SK-N-SH (cell line): ENCODE measurements at regions not wholly inside any gene's neighbourhood (a gene's known extent, or its start where the extent isn't known, plus 50 kb on each side); places are given as distances from the start of the nearest gene placed in this dataset.

Experiments
- CTCF ChIA-PET: fragments of 300-600, 350-600 bp; formaldehyde crosslinking; extraction: SDS; loops from one replicate; lab custom pipeline; 2021; lab: Yijun Ruan, JAX
- POLR2A ChIA-PET: fragments of 350-600 bp; sonication (Branson Sonifier 250); formaldehyde crosslinking; extraction: SDS; loops from one replicate; lab custom pipeline; 2020; ENCODE audit warnings: antibody characterized with exemption, inconsistent platforms; lab: Yijun Ruan, JAX
- DNase-seq: peaks from one replicate; pipeline ENCODE4 v3.0.0; 2012
- H2AFZ ChIP-seq: fragments of 200-600 bp; sonication (generic); 2 replicates; pipeline ENCODE4 v1.8.1; 2016; ENCODE audit warnings: antibody characterized with exemption, mild to moderate bottlenecking, low read depth
- H3F3A ChIP-seq: fragments of 200-600 bp; sonication (generic); replicated peaks from 2 replicates; pipeline ENCODE3; 2016; ENCODE audit warnings: antibody characterized with exemption, mild to moderate bottlenecking; ENCODE audit not compliant: insufficient read depth
- H3K27ac ChIP-seq, 2 experiments: fragments of 200-500 bp in 1 of 2; fragments of 200-600 bp in 1 of 2; sonication (Bioruptor generic) in 1 of 2; sonication (generic), shearing (Covaris generic) in 1 of 2; 2 replicates each; pipeline versions ENCODE4 v1.5.1 to v1.6.1; 2014 to 2016; ENCODE audit warnings: low read depth in 2 of 2, inconsistent platforms in 1 of 2, low read length in 1 of 2, mild to moderate bottlenecking in 1 of 2, mixed read lengths in 1 of 2
- H3K27me3 ChIP-seq: fragments of 200-600 bp; sonication (generic), shearing (Covaris generic); 2 replicates; pipeline ENCODE4 v1.6.1; 2016; ENCODE audit warnings: mixed run types; ENCODE audit not compliant: insufficient read depth
- H3K36me3 ChIP-seq, 2 experiments: fragments of 200-500 bp in 1 of 2; fragments of 200-600 bp in 1 of 2; sonication (Bioruptor generic) in 1 of 2; sonication (generic) in 1 of 2; replicated peaks in 1 of 2; 2 replicates each; pipeline versions ENCODE3 to v1.5.1; 2014 to 2016; ENCODE audit warnings: low read length in 1 of 2, mild to moderate bottlenecking in 1 of 2; ENCODE audit not compliant: insufficient read depth in 2 of 2, control insufficient read depth in 1 of 2
- H3K4me1 ChIP-seq, 2 experiments: fragments of 200-500 bp in 1 of 2; fragments of 200-600 bp in 1 of 2; sonication (Bioruptor generic) in 1 of 2; sonication (generic), shearing (Covaris generic) in 1 of 2; 2 replicates each; pipeline versions ENCODE4 v1.5.1 to v1.6.1; 2014 to 2016; ENCODE audit warnings: low read depth in 1 of 2, low read length in 1 of 2, mixed run types in 1 of 2; ENCODE audit not compliant: insufficient read depth in 2 of 2, control insufficient read depth in 1 of 2
- H3K4me2 ChIP-seq: fragments of 200-600 bp; sonication (generic), shearing (Covaris generic); 2 replicates; pipeline ENCODE4 v1.6.1; 2017; ENCODE audit warnings: mixed run types
- H3K4me3 ChIP-seq, 2 experiments: fragments of 200-500 bp in 1 of 2; fragments of 200-600 bp in 1 of 2; sonication (Bioruptor generic) in 1 of 2; sonication (generic), shearing (Covaris generic) in 1 of 2; 2 replicates each; pipeline versions ENCODE4 v1.5.1 to v1.8.1; 2014 to 2016; ENCODE audit warnings: low read depth in 2 of 2, inconsistent platforms in 1 of 2, low read length in 1 of 2, mild to moderate bottlenecking in 1 of 2, mixed read lengths in 1 of 2, moderate library complexity in 1 of 2
- H3K79me2 ChIP-seq: fragments of 200-600 bp; sonication (generic); 2 replicates; pipeline ENCODE4 v1.8.1; 2017; ENCODE audit warnings: mild to moderate bottlenecking; ENCODE audit not compliant: insufficient read depth
- H3K9ac ChIP-seq: fragments of 200-600 bp; sonication (generic); 2 replicates; pipeline ENCODE4 v1.6.1; 2017; ENCODE audit warnings: mixed run types
- H3K9me2 ChIP-seq: fragments of 200-600 bp; sonication (generic); 2 replicates; pipeline ENCODE4 v1.6.1; 2017; ENCODE audit warnings: mixed run types
- H3K9me3 ChIP-seq: fragments of 200-600 bp; sonication (generic); 2 replicates; pipeline ENCODE4 v1.6.1; 2017; ENCODE audit warnings: mixed run types, mild to moderate bottlenecking, moderate library complexity
- H4K20me1 ChIP-seq: fragments of 200-600 bp; sonication (generic); 2 replicates; pipeline ENCODE4 v1.6.1; 2017; ENCODE audit warnings: mild to moderate bottlenecking, mixed run types; ENCODE audit not compliant: insufficient read depth
- CHD2 ChIP-seq: fragments of 150-350 bp; IDR thresholded peaks from 2 replicates; pipeline ENCODE4 v1.6.1; 2018; ENCODE audit warnings: low read length; ENCODE audit not compliant: partially characterized antibody
- ELF1 ChIP-seq: IDR thresholded peaks from 2 replicates; pipeline ENCODE4 v1.4.0; 2012
- EP300 ChIP-seq, 2 experiments: IDR thresholded peaks; 2 replicates each; pipeline versions ENCODE4 v1.4.0 to v1.6.1; 2012; ENCODE audit warnings: borderline replicate concordance in 1 of 2, low read depth in 1 of 2, low read length in 1 of 2
- FOSL2 ChIP-seq: IDR thresholded peaks from 2 replicates; pipeline ENCODE4 v1.4.0; 2012; ENCODE audit warnings: low read depth, mild to moderate bottlenecking, moderate library complexity, borderline replicate concordance
- GABPA ChIP-seq: IDR thresholded peaks from 2 replicates; pipeline ENCODE4 v1.4.0; 2012; ENCODE audit warnings: low read depth, mild to moderate bottlenecking
- JUND ChIP-seq: IDR thresholded peaks from 2 replicates; pipeline ENCODE4 v1.4.0; 2012
- MEF2A ChIP-seq: IDR thresholded peaks from 2 replicates; pipeline ENCODE4 v1.4.0; 2012; ENCODE audit warnings: low read depth, borderline replicate concordance
- MXI1 ChIP-seq: IDR thresholded peaks from 2 replicates; pipeline ENCODE4 v1.6.1; 2012; ENCODE audit warnings: mild to moderate bottlenecking, low read depth, low read length, improper control_type of control experiment
- RAD21 ChIP-seq: IDR thresholded peaks from 2 replicates; pipeline ENCODE4 v1.6.1; 2012; ENCODE audit warnings: mild to moderate bottlenecking, low read length
- SIN3A ChIP-seq: IDR thresholded peaks from 2 replicates; pipeline ENCODE4 v1.6.1; 2012; ENCODE audit warnings: low read depth, mild to moderate bottlenecking, low read length, moderate library complexity, borderline replicate concordance
- TCF12 ChIP-seq: IDR thresholded peaks from 2 replicates; pipeline ENCODE4 v1.4.0; 2012
- WGBS: methylation state at CpG from one replicate; pipeline ENCODE4 v1.1.6; 2017; ENCODE audit warnings: low lambda C conversion rate; 5-methylcytosine and 5-hydroxymethylcytosine counted together
- TF ChIP-seq, protein P1 (sequence below): IDR thresholded peaks from 2 replicates; pipeline ENCODE4 v1.4.0; 2012; ENCODE audit warnings: low read depth, borderline replicate concordance
- TF ChIP-seq, protein P2 (sequence below): fragments of 200-600 bp; sonication (generic); IDR thresholded peaks from 2 replicates; pipeline ENCODE4 v1.6.1; 2017; ENCODE audit warnings: antibody characterized with exemption, mild to moderate bottlenecking, moderate library complexity
- TF ChIP-seq, protein P3 (sequence below): fragments of 150-350 bp; IDR thresholded peaks from 2 replicates; pipeline ENCODE4 v1.6.1; 2017; ENCODE audit warnings: antibody characterized with exemption, low read length, low read depth, borderline replicate concordance

DNA sequence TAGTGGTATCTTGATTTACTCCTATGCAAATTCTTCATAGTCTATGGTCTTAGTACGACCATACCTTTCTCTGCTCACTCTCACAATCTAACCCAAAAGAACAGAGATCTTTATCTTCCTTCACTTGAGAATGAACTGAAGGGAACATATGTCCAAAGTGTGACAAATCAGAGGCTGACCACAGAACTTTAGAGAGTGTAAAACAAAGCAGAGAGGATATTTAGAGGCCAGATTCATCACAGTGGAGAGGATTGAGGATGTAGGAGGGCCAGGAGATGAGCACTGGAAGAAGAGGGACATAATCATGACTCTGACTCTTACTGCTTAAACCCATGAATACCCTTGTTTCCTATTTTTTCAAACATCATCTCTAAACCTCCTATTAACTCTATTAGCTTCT lies 935.3 kb upstream of the PHF14 start (continued):
- TF ChIP-seq, protein P1, sequence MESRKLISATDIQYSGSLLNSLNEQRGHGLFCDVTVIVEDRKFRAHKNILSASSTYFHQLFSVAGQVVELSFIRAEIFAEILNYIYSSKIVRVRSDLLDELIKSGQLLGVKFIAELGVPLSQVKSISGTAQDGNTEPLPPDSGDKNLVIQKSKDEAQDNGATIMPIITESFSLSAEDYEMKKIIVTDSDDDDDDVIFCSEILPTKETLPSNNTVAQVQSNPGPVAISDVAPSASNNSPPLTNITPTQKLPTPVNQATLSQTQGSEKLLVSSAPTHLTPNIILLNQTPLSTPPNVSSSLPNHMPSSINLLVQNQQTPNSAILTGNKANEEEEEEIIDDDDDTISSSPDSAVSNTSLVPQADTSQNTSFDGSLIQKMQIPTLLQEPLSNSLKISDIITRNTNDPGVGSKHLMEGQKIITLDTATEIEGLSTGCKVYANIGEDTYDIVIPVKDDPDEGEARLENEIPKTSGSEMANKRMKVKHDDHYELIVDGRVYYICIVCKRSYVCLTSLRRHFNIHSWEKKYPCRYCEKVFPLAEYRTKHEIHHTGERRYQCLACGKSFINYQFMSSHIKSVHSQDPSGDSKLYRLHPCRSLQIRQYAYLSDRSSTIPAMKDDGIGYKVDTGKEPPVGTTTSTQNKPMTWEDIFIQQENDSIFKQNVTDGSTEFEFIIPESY = no peak
- TF ChIP-seq, protein P2, sequence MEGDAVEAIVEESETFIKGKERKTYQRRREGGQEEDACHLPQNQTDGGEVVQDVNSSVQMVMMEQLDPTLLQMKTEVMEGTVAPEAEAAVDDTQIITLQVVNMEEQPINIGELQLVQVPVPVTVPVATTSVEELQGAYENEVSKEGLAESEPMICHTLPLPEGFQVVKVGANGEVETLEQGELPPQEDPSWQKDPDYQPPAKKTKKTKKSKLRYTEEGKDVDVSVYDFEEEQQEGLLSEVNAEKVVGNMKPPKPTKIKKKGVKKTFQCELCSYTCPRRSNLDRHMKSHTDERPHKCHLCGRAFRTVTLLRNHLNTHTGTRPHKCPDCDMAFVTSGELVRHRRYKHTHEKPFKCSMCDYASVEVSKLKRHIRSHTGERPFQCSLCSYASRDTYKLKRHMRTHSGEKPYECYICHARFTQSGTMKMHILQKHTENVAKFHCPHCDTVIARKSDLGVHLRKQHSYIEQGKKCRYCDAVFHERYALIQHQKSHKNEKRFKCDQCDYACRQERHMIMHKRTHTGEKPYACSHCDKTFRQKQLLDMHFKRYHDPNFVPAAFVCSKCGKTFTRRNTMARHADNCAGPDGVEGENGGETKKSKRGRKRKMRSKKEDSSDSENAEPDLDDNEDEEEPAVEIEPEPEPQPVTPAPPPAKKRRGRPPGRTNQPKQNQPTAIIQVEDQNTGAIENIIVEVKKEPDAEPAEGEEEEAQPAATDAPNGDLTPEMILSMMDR = no peak
- TF ChIP-seq GABPA (no peak), JUND (no peak), RAD21 (no peak)

DNA sequence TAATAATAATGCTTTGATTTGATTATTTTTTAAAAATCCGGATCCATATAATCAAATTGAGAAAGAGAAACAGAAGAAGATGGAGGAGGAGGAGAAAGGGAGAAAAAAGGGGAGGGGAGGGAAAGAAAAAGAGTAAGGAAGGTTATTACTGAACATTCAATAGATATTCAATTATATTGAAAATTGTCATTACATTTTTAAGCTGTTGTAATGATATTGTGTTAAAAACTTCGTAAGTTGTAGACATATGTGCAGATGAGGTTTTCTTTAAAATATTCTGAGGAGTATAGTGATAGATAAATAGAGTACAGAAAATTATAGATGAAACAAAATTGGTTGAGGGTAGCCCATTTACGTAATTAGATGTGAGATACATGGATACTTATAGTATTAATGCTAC lies 933.0 kb upstream of the PHF14 start:
- no peaks in the 10 kb centered on the region for H3K27me3 ChIP-seq
- 15% methylated on average over 3 of the region's 3 CpGs for WGBS
- H3K9ac ChIP-seq = no peak overlapping the region
- ChIA-PET POLR2A (no interaction called here), CTCF (no interaction called here)
- no peaks in the 10 kb centered on the region; the same call in 1 of the 2 replicates for H3K9me2 ChIP-seq
- no peaks in the 10 kb centered on the region for H4K20me1 ChIP-seq
- H3K27ac ChIP-seq = no peak overlapping the region
- no peak overlapping the region for H2AFZ ChIP-seq
- H3K4me2 ChIP-seq = no peak overlapping the region
- no peak for DNase-seq
- peaks cover 0 to 5% of the 10 kb centered on the region in 2 experiments; a peak in 1 of 4 replicates for H3K4me1 ChIP-seq
- no peaks in the 10 kb centered on the region for H3K36me3 ChIP-seq
- H3F3A ChIP-seq = no peaks in the 10 kb centered on the region
- no peaks in the 10 kb centered on the region; the same call in 1 of the 2 replicates for H3K9me3 ChIP-seq
- TF ChIP-seq FOSL2 = no peak
- TF ChIP-seq ELF1 = no peak
- TF ChIP-seq JUND = no peak
- TF ChIP-seq MXI1 = no peak
- TF ChIP-seq, protein P3, sequence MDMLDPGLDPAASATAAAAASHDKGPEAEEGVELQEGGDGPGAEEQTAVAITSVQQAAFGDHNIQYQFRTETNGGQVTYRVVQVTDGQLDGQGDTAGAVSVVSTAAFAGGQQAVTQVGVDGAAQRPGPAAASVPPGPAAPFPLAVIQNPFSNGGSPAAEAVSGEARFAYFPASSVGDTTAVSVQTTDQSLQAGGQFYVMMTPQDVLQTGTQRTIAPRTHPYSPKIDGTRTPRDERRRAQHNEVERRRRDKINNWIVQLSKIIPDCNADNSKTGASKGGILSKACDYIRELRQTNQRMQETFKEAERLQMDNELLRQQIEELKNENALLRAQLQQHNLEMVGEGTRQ = no peak
- no peak for TF ChIP-seq MEF2A
- no peak for TF ChIP-seq TCF12
- no peak for TF ChIP-seq CHD2
- TF ChIP-seq SIN3A = no peak
- no peak for TF ChIP-seq EP300 (IDR thresholded peaks at IDR 0.05; ENCODE audit: borderline replicate concordance in 1 of 2, low read depth in 1 of 2, low read length in 1 of 2)
- H3K79me2 ChIP-seq = no peaks in the 10 kb centered on the region
- H3K4me3 ChIP-seq = no peak overlapping the region
